HG03457 (cell line): ENCODE measurements at regions not wholly inside any gene's neighbourhood (a gene's known extent, or its start where the extent isn't known, plus 50 kb on each side); places are given as distances from the start of the nearest gene placed in this dataset.

ENCODE experiments used
- ATAC-seq: cut with Tn5 transposase; IDR thresholded peaks from one replicate; pipeline ENCODE4 v1.9.1; 2021; ENCODE audit warnings: moderate number of reproducible peaks; ENCODE audit not compliant: unreplicated experiment

- ATAC-seq = no peak
Measured at GRCh38 chr14:84591827-84592445, 938.0 kb upstream of the FLRT2 start.

GRCh38 chr14:84592770-84593169 is 937.2 kb upstream of the FLRT2 start:
- no peak for ATAC-seq

DNA sequence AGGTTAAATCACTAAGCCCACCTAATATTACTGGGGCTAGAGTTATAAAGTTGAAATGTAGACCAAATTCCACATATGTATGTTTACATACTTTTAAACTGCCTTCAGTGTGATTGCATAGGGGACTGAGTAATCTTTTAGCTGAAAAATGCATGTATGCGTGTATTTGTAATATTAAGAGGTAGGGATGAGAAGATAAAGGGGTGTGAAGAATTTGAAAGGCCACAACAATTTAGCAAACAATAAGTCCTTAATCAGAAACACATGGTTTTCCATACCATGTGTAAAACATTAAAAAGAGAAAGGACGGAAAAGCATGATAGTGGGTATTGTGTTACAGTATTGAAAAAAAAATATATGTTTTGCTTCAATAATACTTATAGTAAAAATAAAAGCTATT is 919.9 kb upstream of the FLRT2 start:
- ATAC-seq = no peak

GRCh38 chr14:84622357-84622756 is 907.6 kb upstream of the FLRT2 start:
- ATAC-seq = no peak

DNA sequence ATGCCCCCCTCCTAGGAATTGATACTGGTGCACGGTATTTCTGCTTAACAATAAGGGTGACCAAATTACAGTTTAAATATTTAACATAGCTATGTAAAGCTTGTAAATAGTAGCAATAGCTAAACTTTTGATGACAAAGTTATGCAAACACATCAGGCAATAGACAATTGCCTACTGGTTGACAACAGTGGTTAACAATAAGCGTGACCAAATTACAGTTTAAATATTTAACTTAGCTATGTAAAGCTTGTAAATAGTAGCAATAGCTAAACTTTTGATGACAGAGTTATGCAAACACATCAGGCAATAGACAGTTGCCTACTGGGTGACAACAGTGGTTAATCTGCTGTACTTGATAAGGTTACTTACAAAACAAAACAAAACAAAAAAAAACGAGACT is 886.5 kb upstream of the FLRT2 start:
- no peak for ATAC-seq

- ATAC-seq = no peak
Measured at GRCh38 chr14:84646786-84647500, 883.0 kb upstream of the FLRT2 start.

DNA sequence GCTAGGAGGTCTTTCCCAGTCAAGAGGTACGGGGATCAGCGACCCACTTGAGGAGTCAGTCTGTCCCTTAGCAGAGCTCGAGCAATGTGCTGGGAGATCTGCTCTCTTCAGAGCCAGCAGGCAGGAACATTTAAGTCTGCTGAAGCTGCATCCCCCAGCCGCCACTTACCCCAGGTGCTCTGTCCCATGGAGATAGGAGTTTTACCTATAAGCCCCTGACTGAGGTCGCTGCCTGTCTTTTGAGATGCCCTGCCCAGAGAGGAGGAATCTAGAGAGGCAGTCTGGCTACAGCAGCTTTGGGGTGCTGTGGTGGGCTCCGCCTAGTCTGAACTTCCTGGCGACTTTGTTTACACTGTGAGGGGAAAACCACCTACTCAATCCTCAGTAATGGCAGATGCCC is 874.9 kb upstream of the FLRT2 start:
- no peak for ATAC-seq

GRCh38 chr14:84657911-84658310 is 872.0 kb upstream of the FLRT2 start:
- ATAC-seq = no peak

- no peak for ATAC-seq
Measured at GRCh38 chr14:84670796-84671195, 859.1 kb upstream of the FLRT2 start.

GRCh38 chr14:84671776-84672175 is 858.2 kb upstream of the FLRT2 start:
- ATAC-seq = no peak

- ATAC-seq = no peak
Measured at GRCh38 chr14:84674636-84675035, 855.3 kb upstream of the FLRT2 start.

- no peak for ATAC-seq
Measured at GRCh38 chr14:84686550-84686949, 843.4 kb upstream of the FLRT2 start.

- no peak for ATAC-seq
Measured at GRCh38 chr14:84688297-84689025, 841.5 kb upstream of the FLRT2 start.

GRCh38 chr14:84694161-84694560 is 835.8 kb upstream of the FLRT2 start:
- no peak for ATAC-seq

DNA sequence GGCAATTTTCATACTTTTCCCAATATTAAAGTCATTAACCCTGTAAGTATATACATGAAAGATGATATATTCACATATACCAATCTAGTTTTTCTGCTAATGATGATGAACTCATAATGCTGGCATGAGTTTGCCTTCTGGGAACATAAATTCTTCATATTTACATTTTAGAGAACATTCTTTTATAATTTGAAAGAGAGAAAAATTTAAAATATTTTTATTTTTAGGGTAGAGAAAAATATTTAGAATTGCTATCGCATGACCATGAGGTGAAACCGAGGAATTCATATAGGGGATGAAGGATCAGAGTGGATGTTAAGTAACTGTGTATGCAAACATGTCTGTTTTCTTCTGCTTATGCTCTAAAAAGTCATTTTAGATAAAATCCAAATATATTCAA is 825.3 kb upstream of the FLRT2 start:
- ATAC-seq = no peak

DNA sequence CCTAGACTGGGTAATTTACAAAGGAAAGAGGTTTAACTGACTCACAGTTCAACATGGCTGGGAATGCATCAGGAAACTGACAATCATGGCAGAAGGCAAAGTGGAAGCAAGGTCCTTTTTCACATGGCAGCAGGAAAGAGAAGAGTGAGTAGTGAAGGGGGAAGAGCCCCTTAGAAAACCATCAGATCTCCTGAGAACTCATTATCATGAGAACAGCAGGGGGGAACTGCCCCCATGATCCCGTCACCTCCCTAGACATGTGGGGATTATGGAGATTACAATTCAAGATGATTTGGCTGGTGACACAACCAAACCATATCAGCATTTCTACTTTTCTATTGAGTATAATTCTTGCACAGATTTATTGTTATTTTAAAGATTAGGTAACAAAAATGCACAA is 822.1 kb upstream of the FLRT2 start:
- no peak for ATAC-seq

GRCh38 chr14:84708865-84709264 is 821.1 kb upstream of the FLRT2 start:
- ATAC-seq = no peak

- no peak for ATAC-seq
Measured at GRCh38 chr14:84726471-84726870, 803.5 kb upstream of the FLRT2 start.

DNA sequence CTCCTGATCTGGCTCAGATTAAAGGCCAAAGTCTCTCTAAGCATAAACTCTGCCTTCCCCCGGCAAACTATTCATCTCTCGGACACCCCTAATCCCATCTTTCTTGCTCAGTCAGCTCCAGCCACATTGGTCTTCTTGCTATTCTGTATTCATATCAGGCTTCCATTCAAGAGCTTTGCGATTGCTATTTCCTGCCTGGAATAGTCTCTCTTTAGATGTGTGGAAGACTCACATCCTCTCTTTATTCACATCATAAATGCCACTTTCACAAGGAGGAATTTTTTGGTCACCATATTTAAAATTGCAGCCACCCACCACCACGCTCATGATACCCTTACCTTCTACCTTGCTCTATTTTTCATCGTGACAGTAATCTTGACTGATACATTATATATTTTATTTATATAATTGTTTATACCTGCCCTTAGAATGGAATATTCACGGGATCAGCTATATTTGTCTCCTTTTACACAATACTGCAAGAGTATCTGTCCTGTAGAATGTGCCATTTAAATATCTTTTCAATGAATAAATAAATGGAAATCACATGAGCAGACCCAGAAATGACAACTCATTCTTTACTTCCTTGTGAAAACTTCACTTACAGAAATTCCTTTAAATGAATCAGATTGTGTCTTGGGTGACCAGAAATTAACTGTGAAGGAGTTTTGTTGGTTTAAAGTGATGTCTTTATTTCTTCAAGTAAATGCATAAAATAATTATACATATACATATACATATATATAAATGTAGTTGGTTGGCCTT is 780.6 kb upstream of the FLRT2 start:
- no peak for ATAC-seq

- ATAC-seq = no peak
Measured at GRCh38 chr14:84750284-84750683, 779.7 kb upstream of the FLRT2 start.

DNA sequence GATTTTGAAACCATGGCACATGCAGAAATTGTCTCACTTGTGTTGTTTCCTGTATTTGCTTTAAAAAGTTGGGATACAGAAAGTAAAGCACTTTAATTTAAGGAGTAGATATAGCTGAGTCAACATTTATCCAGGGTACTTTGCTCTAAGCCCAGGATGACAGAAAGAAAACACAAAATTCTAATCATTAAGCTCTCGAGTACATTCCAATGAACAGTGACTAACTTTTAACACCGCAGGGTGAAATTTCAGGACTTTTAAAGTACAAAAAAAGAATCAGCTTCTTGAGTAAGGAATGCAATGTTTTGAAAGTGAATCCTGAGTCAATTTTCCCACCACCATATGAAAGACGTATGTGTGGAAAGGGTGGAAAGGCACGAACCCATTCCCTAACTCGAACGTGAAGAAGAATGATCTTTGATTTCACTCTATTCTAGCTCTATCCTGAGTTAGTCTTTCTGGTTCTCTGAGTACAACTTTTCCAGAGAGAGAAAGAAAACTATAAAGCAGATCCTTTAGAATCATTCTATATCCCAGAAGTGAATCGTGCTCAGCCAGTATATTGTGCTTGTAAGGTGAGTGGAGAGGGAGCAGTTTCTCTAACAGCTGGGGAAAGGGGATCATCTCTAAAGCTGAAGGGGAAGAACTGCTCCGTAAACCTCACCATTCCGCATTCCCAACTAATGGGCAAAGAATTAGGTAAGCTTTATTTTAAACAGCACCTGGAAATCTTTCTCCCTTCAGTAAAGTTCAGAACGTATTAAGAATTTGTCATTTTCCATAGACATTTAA is 779.0 kb upstream of the FLRT2 start:
- no peak for ATAC-seq
